NB4 (cell line): ENCODE measurements at regions not wholly inside any gene's neighbourhood (a gene's known extent, or its start where the extent isn't known, plus 50 kb on each side); places are given as distances from the start of the nearest gene placed in this dataset.

Experiments used
- DNase-seq: peaks from one replicate; pipeline ENCODE4 v3.0.0; 2010; ENCODE audit warnings: low read depth
- H3K4me3 ChIP-seq: one replicate; pipeline ENCODE4 v1.5.1; 2011; ENCODE audit warnings: mild to moderate bottlenecking, low read depth, low read length, moderate library complexity
- MAX ChIP-seq: IDR thresholded peaks from 2 replicates; pipeline ENCODE4 v1.6.1; 2011; ENCODE audit warnings: low read depth, low read length
- MYC ChIP-seq: IDR thresholded peaks from 2 replicates; pipeline ENCODE4 v1.6.1; 2011; ENCODE audit warnings: low read depth, low read length
- POLR2A ChIP-seq: IDR thresholded peaks from 2 replicates; pipeline ENCODE4 v1.6.1; 2011; ENCODE audit warnings: mild to moderate bottlenecking; ENCODE audit not compliant: insufficient read length; ENCODE audit errors: extremely low read depth
- TF ChIP-seq, protein P1 (sequence below): IDR thresholded peaks from one replicate; pipeline ENCODE4 v1.5.1; 2012; ENCODE audit warnings: low read depth, low read length

DNA sequence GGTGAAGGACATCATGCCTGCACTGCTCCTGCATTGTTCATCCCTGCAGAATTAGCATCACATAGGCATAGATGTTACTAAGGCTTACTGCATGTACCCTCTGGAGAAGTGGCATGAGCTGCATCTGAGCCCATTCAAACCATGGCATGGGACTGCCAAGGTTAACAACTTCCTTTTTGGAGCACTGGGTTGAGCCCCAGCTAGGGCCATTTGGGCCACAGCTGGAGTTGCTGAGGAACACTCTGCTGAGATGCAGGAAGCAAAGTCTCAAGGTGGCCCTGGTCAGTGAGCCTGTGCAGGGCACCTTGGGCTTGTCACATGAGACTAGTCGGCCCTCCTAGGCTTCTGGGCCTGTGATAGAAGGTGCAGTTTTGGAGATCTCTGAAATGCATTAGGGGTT is 511.2 kb downstream of the C12orf50 start:
- TF ChIP-seq, protein P1, sequence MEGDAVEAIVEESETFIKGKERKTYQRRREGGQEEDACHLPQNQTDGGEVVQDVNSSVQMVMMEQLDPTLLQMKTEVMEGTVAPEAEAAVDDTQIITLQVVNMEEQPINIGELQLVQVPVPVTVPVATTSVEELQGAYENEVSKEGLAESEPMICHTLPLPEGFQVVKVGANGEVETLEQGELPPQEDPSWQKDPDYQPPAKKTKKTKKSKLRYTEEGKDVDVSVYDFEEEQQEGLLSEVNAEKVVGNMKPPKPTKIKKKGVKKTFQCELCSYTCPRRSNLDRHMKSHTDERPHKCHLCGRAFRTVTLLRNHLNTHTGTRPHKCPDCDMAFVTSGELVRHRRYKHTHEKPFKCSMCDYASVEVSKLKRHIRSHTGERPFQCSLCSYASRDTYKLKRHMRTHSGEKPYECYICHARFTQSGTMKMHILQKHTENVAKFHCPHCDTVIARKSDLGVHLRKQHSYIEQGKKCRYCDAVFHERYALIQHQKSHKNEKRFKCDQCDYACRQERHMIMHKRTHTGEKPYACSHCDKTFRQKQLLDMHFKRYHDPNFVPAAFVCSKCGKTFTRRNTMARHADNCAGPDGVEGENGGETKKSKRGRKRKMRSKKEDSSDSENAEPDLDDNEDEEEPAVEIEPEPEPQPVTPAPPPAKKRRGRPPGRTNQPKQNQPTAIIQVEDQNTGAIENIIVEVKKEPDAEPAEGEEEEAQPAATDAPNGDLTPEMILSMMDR = no peak
- DNase-seq = no peak
- H3K4me3 ChIP-seq = no peak overlapping the region

DNA sequence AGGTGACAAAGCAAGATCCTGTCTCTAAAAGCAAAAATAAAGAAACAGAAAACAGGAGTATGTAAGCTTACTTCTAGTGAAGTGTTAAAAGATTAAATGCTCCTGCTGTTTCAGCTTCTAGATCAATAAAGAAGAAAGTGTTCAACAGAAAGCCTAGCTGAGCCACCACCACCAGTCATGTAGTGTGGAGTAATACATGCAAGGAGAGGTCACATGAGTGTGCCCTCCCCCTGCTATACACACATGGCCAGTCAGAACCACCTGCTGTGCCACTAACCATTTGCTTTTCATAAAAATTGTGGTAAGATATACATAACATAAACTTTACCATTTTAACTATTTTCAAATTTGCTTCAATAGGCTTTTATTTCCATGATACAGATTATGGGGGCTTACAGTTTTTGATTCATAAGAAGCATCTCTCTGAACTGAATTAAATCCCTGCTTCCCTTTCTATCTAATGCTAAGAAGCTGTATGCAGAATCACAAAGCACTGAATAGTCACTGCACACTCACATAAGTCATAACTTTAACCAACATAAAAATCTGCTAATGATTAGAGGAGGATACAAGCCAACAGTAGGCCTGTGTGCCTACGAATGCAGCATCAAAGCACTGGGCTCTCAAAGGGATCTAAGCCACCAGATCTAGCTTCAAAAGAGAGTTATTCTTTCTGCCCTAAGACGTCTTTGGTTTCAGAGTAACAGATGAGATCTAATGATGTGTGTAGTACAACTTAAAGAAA is 515.5 kb downstream of the C12orf50 start:
- TF ChIP-seq MAX (no peak), POLR2A (no peak), MYC (no peak)
- TF ChIP-seq, protein P1 = no peak
- no peak for DNase-seq
- no peak overlapping the region for H3K4me3 ChIP-seq

DNA sequence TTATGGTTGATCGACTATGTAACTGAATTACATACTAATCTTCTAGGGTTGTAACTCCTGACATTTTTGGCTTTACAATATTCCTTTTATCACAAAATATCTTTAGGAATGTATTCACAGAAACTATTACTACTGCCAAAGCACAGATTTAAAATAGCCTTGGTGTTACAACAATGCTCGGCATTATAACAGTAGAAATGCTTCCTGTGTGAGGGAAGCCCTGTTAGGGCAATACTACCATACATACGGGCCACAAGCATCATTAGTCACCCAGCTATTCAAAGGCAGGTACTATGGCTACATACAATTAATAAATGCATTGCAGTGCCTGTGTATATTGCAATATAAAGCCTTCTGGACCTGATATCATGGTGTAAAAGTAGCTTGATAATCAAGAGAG is 517.8 kb downstream of the C12orf50 start:
- no peak overlapping the region for H3K4me3 ChIP-seq
- no peak for TF ChIP-seq MYC
- no peak for TF ChIP-seq POLR2A
- TF ChIP-seq, protein P1 = no peak
- TF ChIP-seq MAX = no peak
- DNase-seq = no peak

DNA sequence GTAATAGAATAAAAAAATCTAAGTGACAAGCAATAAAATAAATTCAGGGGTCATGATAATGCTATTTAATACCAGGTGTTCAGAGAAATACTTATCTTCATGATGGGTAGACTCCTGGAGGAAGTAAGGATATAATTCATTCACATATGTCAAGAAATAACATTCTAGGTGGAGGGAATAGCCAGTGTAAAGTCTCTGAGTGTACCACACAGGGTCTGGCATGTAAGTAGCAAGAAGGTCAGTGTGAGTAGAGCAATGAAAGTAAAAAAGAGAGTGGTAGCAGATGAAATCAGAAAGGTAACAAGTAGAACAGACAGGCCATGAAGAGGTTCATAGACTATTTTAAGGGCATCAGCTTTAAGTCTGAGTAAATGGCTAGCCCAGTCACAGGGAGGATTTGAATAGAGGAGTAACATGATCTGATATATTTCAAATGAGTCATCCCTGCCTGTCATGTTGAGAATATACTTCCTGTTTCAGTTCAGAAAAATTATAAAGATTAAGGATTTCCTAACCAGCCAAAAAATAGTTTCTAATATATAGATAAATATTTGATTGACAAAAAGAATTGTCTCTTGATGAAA is 519.9 kb downstream of the C12orf50 start:
- peak; percentile 56 for DNase-seq
- H3K4me3 ChIP-seq = no peak overlapping the region
- TF ChIP-seq, protein P1 = no peak
- TF ChIP-seq MAX (no peak), POLR2A (no peak)

GRCh38 chr12:87491598-87491997 is 537.6 kb downstream of the C12orf50 start:
- H3K4me3 ChIP-seq = no peak overlapping the region
- no peak for DNase-seq
- TF ChIP-seq POLR2A (no peak), MYC (no peak), MAX (no peak)
- TF ChIP-seq, protein P1 = no peak
